GM18858 (cell line): ENCODE measurements at regions not wholly inside any gene's neighbourhood (a gene's known extent, or its start where the extent isn't known, plus 50 kb on each side); places are given as distances from the start of the nearest gene placed in this dataset.

Experiments used
- ATAC-seq: cut with Tn5 transposase; IDR thresholded peaks from one replicate; pipeline ENCODE4 v1.9.1; 2021; ENCODE audit not compliant: unreplicated experiment

DNA sequence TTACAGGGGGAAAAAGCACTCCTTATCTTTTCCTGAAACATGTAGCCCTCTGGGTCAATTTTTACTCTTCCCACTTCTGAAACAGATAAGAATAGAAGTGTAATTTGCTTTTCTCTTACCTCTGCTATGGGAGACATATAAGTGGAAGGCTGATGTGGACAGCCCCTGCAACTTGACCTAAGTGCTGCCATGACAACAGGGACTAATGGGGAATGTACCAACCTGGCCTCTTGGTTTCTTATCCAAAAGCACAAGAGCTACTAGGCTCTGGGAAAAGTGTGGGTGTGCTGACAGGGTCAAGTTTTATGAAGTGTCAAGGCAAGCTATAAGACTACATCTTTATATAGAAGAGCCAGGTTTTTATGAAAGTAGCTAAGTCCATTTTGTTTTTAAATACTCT lies 1246.5 kb downstream of the OTOL1 start:
- ATAC-seq = no peak

- no peak for ATAC-seq
Measured at GRCh38 chr3:162760789-162761188, 1264.2 kb downstream of the OTOL1 start.

- ATAC-seq = no peak
Measured at GRCh38 chr3:162764051-162764807, 1267.6 kb downstream of the OTOL1 start.

- ATAC-seq = no peak
Measured at GRCh38 chr3:162764808-162765071, 1268.1 kb downstream of the OTOL1 start.

DNA sequence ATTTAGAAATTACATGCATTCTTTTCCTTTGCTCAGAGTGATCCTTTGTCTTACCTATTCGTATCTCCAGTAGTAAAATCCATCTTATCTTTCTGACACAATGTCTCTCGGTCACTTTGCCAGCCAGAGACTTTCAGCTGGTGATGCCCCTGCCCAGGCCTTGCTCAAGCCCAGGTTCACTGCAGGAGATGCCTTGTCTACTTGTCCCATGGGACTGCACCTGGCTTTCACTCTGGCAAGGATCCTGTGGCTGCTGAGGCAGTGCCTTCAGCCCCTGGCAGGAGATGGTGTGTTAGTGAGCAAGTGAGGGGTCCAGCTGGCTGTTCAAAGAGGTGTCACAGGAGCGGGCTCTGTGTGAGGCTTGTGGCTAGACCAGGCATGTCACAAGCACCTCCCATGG lies 1268.9 kb downstream of the OTOL1 start:
- ATAC-seq = no peak

DNA sequence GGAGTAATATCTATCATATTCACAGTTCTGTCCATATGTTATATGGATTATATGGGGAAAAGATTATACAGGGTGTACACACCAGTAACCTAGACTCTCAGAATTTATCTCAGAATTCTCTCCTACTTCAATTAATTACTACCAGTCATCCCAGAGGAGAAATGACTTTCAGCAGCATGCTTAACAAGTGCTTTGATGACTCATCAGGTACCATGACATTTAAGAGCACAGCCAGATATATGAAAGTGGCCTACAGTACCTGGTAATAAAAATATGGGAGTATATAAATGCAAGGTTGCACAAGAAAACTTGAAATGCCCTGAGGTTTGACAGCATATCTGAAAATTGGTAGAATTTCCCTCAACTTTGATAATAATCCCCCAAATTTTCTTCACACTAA lies 1273.0 kb downstream of the OTOL1 start:
- no peak for ATAC-seq

DNA sequence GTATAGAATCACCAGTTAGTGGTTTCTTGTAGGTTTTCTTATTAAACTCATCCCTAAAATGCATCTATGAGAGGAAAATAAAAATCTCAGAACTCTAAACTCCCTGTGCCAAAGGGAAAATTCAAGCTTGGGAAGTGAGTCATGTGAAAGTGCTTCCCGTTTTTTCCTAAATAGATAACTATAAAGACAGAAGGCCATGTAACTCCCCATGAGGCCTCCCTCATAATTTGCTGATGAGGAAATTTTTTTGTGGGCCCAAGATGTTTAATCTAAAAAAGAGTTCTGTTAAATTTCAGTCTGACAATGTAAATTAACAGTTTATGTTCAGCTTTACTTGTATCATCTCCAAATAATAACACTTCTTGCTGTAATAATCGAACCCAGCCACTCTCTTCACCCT lies 1273.9 kb downstream of the OTOL1 start:
- ATAC-seq = no peak

GRCh38 chr3:162774613-162775100 lies 1278.0 kb downstream of the OTOL1 start:
- no peak for ATAC-seq

DNA sequence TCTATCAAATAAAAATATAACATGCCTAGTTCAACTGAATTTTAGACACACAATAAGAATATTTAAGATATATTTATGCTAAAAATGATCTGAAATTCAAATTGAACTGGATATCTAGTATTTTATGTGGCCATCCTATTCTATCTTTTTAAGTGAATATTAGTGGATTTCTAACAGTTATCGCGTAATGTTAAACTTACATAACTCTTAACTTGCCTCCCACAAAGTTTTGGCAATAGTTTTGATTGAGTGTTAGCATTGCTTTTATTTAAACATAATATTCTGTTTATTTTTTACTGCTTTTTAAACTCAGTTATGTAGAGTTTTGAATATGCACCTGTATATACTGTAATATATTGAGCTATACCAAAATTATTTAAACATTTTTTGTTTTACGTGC lies 1279.5 kb downstream of the OTOL1 start:
- ATAC-seq = no peak

DNA sequence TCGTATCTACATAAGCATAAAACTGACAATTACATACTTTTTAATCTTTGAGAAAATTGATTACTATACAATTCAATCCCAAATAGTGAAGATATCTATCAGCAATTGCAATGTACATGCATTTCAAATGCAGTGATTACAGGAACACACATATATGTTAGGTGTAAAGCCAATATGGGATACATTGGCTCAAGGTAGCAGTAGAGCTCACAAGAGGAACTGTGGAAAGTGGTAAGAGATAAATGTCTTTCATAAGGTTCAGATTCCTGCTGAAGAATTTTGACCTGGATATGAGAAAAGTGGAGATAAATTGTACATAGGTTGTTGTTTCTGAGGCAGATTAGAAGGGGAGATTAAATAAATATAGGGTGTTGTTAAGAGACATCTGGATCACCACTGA lies 1280.5 kb downstream of the OTOL1 start:
- no peak for ATAC-seq

- ATAC-seq = no peak
Measured at GRCh38 chr3:162780313-162780712, 1283.7 kb downstream of the OTOL1 start.

- ATAC-seq = no peak
Measured at GRCh38 chr3:162799910-162800309, 1303.3 kb downstream of the OTOL1 start.

GRCh38 chr3:162802228-162802965 lies 1305.8 kb downstream of the OTOL1 start:
- ATAC-seq = no peak

GRCh38 chr3:162810776-162811175 lies 1314.2 kb downstream of the OTOL1 start:
- no peak for ATAC-seq

DNA sequence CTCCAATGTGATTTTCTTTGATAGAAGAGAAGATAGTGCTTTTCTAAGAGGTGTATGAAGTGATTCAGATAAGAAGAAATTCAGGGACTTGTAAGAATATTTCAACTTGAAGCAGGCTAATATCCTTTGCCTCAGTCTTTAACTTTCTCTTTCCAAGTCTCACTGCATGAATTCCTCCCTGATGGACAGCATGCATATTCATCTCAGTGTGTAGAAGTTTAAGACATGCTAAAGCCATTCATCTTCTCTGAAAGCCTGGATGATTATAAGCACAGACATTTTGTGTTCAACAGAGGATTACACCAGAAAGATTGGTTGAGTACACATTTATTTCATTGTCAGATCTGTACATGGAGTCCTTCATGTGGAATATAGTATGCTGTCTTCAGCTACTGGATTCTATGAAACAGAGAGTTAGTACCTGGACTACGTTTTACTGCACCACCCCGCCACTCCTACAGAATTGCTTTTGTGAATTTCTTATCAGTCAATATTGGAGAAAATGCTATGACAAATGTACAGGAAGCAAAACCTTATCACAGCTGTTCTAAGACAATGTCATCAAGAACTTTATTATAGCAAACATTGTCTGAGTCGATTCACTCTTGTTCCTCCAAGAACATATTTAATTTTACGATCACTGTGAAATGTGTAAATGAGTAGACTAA lies 1346.1 kb downstream of the OTOL1 start:
- ATAC-seq = no peak

DNA sequence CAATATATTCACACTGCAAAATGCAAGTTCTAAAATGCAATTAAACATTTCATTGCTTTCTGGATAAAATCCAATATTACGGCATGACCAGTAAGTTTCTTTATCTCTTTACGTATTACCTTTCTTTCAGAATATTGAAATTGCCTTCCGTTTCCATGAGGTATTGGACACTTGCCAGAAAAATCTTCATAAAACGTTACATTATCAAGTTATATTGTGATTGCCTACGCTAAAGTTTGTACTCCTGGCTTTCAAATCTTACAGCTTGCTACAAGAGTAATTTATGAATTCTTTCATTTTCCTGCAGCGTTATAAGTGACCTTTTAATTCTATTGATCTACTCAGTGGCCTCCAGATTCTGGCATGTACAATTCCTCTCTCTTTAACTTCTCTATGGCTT lies 1349.3 kb downstream of the OTOL1 start:
- no peak for ATAC-seq

GRCh38 chr3:162847511-162847910 lies 1350.9 kb downstream of the OTOL1 start:
- ATAC-seq = no peak

- ATAC-seq = no peak
Measured at GRCh38 chr3:162863579-162863978, 1367.0 kb downstream of the OTOL1 start.

DNA sequence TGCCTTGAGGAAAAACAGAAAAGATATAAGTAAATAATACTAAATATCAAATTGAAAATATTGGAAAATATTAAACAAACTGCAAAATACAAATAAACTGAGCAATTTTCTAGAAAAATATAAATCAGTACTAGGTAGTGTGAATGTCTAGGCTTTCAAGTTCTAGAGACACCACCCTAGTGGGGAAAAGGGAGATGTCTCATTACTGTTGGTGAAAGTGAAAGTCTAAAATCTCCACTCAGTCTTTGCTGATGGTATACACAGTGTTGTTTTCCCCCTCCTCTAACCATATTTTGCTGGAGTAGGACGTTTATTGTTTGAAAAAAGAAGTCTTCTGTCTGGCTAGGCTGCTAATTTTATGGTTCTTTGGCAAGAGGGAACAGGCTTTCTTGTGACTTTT lies 1368.9 kb downstream of the OTOL1 start:
- ATAC-seq = no peak

- no peak for ATAC-seq
Measured at GRCh38 chr3:162879021-162879562, 1382.5 kb downstream of the OTOL1 start.

- no peak for ATAC-seq
Measured at GRCh38 chr3:162884373-162884772, 1387.8 kb downstream of the OTOL1 start.
